Spleen (tissue), 7 donors: ENCODE measurements at regions not wholly inside any gene's neighbourhood (a gene's known extent, or its start where the extent isn't known, plus 50 kb on each side); places are given as distances from the start of the nearest gene placed in this dataset.

Experiments
- CTCF ChIP-seq, 11 experiments: fragments of 200-600 bp in 7 of 11; fragments of 450-650 bp in 4 of 11; sonication (generic) in 4 of 11; IDR thresholded peaks in 8 of 11; conservative IDR thresholded peaks in 3 of 11; 1 replicate in 7 of 11; 2 replicates in 4 of 11; pipeline versions ENCODE4 v1.4.0 to v1.8.0; 2016 to 2021; ENCODE audit warnings: antibody characterized with exemption in 11 of 11, inconsistent platforms in 4 of 11, mild to moderate bottlenecking in 1 of 11
- POLR2A ChIP-seq, 3 donors: fragments of 450-650 bp; IDR thresholded peaks; one replicate each; pipeline ENCODE4 v1.5.1; 2017; ENCODE audit warnings: antibody characterized with exemption in 3 of 3, mild to moderate bottlenecking in 1 of 3
- donor health status: DM: no; HTN: no; CAD: no; lungs with moderate emphysema.
- donor health status: DM: no; HTN: no; CAD: no.
- donor health status: DM: no; HTN: no; CAD: no.

GRCh38 chr1:168466092-168466713 lies 77.6 kb downstream of the XCL2 start:
- TF ChIP-seq CTCF (IDR thresholded peaks at IDR 0.05 in 8 of 11, conservative IDR thresholded peaks at IDR 0.05 in 3 of 11) (no peak), POLR2A (IDR thresholded peaks at IDR 0.05) (no peak)
